ENCODE measurements at regions not wholly inside any gene's neighbourhood (a gene's known extent, or its start where the extent isn't known, plus 50 kb on each side); places are given as distances from the start of the nearest gene placed in this dataset.
A peak's percentile ranks its signal among the peaks of the same experiment; 100 is the strongest.

GRCh38 chr4:45317276-45317675, 590.9 kb upstream of the GNPDA2 start:
- H3K4me2 ChIP-seq (ENCODE audit: extremely low read depth, insufficient read depth, low read length), result no peak overlapping the region
- H3K4me1 ChIP-seq (ENCODE audit: control insufficient read depth, extremely low read depth, insufficient read depth, low read length), result no peaks in the 10 kb centered on the region
- no peak overlapping the region for H3K9ac ChIP-seq (ENCODE audit: insufficient read depth, low read length)
- no peaks in the 10 kb centered on the region for H3K79me2 ChIP-seq (ENCODE audit: control insufficient read depth, insufficient read depth, low read length)
- H2AFZ ChIP-seq (ENCODE audit: low read length), result no peak overlapping the region
- DNase-seq (ENCODE audit: low read depth in 2 of 2), result peak; percentile 3 to 90
- no peaks in the 10 kb centered on the region for H4K20me1 ChIP-seq (ENCODE audit: control insufficient read depth, extremely low read depth, insufficient read depth, low read length)
- TF ChIP-seq EZH2 (IDR thresholded peaks at IDR 0.05; ENCODE audit: low read length, missing control alignments) (no peak), CTCF (conservative IDR thresholded peaks at IDR 0.05 in 1 of 2, IDR thresholded peaks at IDR 0.05 in 1 of 2; ENCODE audit: low read depth in 1 of 2, low read length in 2 of 2) (no peak)
- no peak overlapping the region for H3K27ac ChIP-seq (ENCODE audit: insufficient read depth, low read length)
- no peaks in the 10 kb centered on the region for H3K27me3 ChIP-seq (ENCODE audit: control insufficient read depth, insufficient read depth, low read length)
- H3K4me3 ChIP-seq (replicated peaks in 1 of 4; ENCODE audit: control extremely low read depth in 1 of 4, insufficient read depth in 1 of 4, low read depth in 3 of 4, low read length in 4 of 4), result no peak overlapping the region
- H3K36me3 ChIP-seq (ENCODE audit: control insufficient read depth, insufficient read depth, low read length), result no peaks in the 10 kb centered on the region
- H3K9me3 ChIP-seq (ENCODE audit: control insufficient read depth, insufficient read depth, low read depth, low read length), result no peaks in the 10 kb centered on the region

GRCh38 chr4:45316257-45316656, 589.9 kb upstream of the GNPDA2 start:
- Histone ChIP-seq H3K79me2 (ENCODE audit: control insufficient read depth, insufficient read depth, low read length) (no peaks in the 10 kb centered on the region), H4K20me1 (ENCODE audit: control insufficient read depth, extremely low read depth, insufficient read depth, low read length) (no peaks in the 10 kb centered on the region), H3K4me3 (replicated peaks in 1 of 4; ENCODE audit: control extremely low read depth in 1 of 4, insufficient read depth in 1 of 4, low read depth in 3 of 4, low read length in 4 of 4) (no peak overlapping the region)

GRCh38 chr4:45302828-45303227, 576.5 kb upstream of the GNPDA2 start:
- H3K9ac ChIP-seq (ENCODE audit: insufficient read depth, low read length), result no peak overlapping the region
- H3K4me2 ChIP-seq (ENCODE audit: extremely low read depth, insufficient read depth, low read length), result no peak overlapping the region
- no peaks in the 10 kb centered on the region for H3K79me2 ChIP-seq (ENCODE audit: control insufficient read depth, insufficient read depth, low read length)
- no peaks in the 10 kb centered on the region for H3K27me3 ChIP-seq (ENCODE audit: control insufficient read depth, insufficient read depth, low read length)
- no peaks in the 10 kb centered on the region for H3K9me3 ChIP-seq (ENCODE audit: control insufficient read depth, insufficient read depth, low read depth, low read length)
- no peaks in the 10 kb centered on the region for H4K20me1 ChIP-seq (ENCODE audit: control insufficient read depth, extremely low read depth, insufficient read depth, low read length)
- TF ChIP-seq CTCF (conservative IDR thresholded peaks at IDR 0.05 in 1 of 2, IDR thresholded peaks at IDR 0.05 in 1 of 2; ENCODE audit: low read depth in 1 of 2, low read length in 2 of 2) (no peak), EZH2 (IDR thresholded peaks at IDR 0.05; ENCODE audit: low read length, missing control alignments) (no peak)
- H3K27ac ChIP-seq (ENCODE audit: insufficient read depth, low read length), result no peak overlapping the region
- no peak for DNase-seq (ENCODE audit: low read depth in 2 of 2)
- no peak overlapping the region for H2AFZ ChIP-seq (ENCODE audit: low read length)
- no peaks in the 10 kb centered on the region for H3K36me3 ChIP-seq (ENCODE audit: control insufficient read depth, insufficient read depth, low read length)
- no peak overlapping the region for H3K4me3 ChIP-seq (replicated peaks in 1 of 4; ENCODE audit: control extremely low read depth in 1 of 4, insufficient read depth in 1 of 4, low read depth in 3 of 4, low read length in 4 of 4)
- H3K4me1 ChIP-seq (ENCODE audit: control insufficient read depth, extremely low read depth, insufficient read depth, low read length), result no peaks in the 10 kb centered on the region

More at GRCh38 chr4:45316257-45316656, 589.9 kb upstream of the GNPDA2 start:
- DNase-seq (ENCODE audit: low read depth in 2 of 2), result peak in 1 of 2 donors; percentile 33
- Histone ChIP-seq H3K9ac (ENCODE audit: insufficient read depth, low read length) (no peak overlapping the region), H3K4me2 (ENCODE audit: extremely low read depth, insufficient read depth, low read length) (no peak overlapping the region), H3K27me3 (ENCODE audit: control insufficient read depth, insufficient read depth, low read length) (no peaks in the 10 kb centered on the region), H3K27ac (ENCODE audit: insufficient read depth, low read length) (no peak overlapping the region), H3K9me3 (ENCODE audit: control insufficient read depth, insufficient read depth, low read depth, low read length) (no peaks in the 10 kb centered on the region), H3K4me1 (ENCODE audit: control insufficient read depth, extremely low read depth, insufficient read depth, low read length) (no peaks in the 10 kb centered on the region), H3K36me3 (ENCODE audit: control insufficient read depth, insufficient read depth, low read length) (no peaks in the 10 kb centered on the region), H2AFZ (ENCODE audit: low read length) (no peak overlapping the region)
- TF ChIP-seq EZH2 (IDR thresholded peaks at IDR 0.05; ENCODE audit: low read length, missing control alignments) (no peak), CTCF (conservative IDR thresholded peaks at IDR 0.05 in 1 of 2, IDR thresholded peaks at IDR 0.05 in 1 of 2; ENCODE audit: low read depth in 1 of 2, low read length in 2 of 2) (no peak)

All from fibroblast of lung (primary cell).